WTC11 (cell line): ENCODE measurements at regions not wholly inside any gene's neighbourhood (a gene's known extent, or its start where the extent isn't known, plus 50 kb on each side); places are given as distances from the start of the nearest gene placed in this dataset.

Experiments used
- ATAC-seq: fragments of 200-7000 bp; cut with Tn5 transposase; 2 replicates; pipeline ENCODE4 v1.10.0; 2021; ENCODE audit warnings: mild to moderate bottlenecking, moderate library complexity
- CTCF ChIA-PET: fragments of 300-600 bp; sonication (Branson Sonifier 250); formaldehyde crosslinking; loops from one replicate; lab custom pipeline; 2021; ENCODE audit warnings: antibody characterized with exemption; lab: Charles Lee
- POLR2A ChIA-PET: fragments of 350-600 bp; sonication (Branson Sonifier 250); formaldehyde crosslinking; loops from one replicate; lab custom pipeline; 2021; ENCODE audit warnings: antibody characterized with exemption; lab: Charles Lee
- DNase-seq: peaks from one replicate; pipeline ENCODE4 v3.0.0; 2021; ENCODE audit warnings: low spot score
- H3K27ac Mint-ChIP-seq: 2 replicates; pipeline ENCODE4 v1.8.0; 2021; ENCODE audit warnings: mixed read lengths
- H3K27me3 Mint-ChIP-seq: 2 replicates; pipeline ENCODE4 v1.8.0; 2021; ENCODE audit warnings: low read depth, mild to moderate bottlenecking, moderate library complexity, mixed read lengths
- H3K36me3 Mint-ChIP-seq: 2 replicates; pipeline ENCODE4 v1.8.0; 2021; ENCODE audit warnings: mixed read lengths
- H3K4me1 Mint-ChIP-seq: 2 replicates; pipeline ENCODE4 v1.8.0; 2022; ENCODE audit warnings: mixed read lengths
- H3K4me3 Mint-ChIP-seq: 2 replicates; pipeline ENCODE4 v1.8.0; 2021; ENCODE audit warnings: mild to moderate bottlenecking, moderate library complexity, mixed read lengths
- H3K9me3 Mint-ChIP-seq: 2 replicates; pipeline ENCODE4 v1.8.0; 2021; ENCODE audit warnings: mixed read lengths
- ESRRA ChIP-seq: sonication (generic); formaldehyde crosslinking; IDR thresholded peaks from 2 replicates; pipeline ENCODE4 v1.8.1; 2022; ENCODE audit warnings: mild to moderate bottlenecking, missing genetic modification reagents, borderline replicate concordance
- GABPB1 ChIP-seq: sonication (generic); formaldehyde crosslinking; IDR thresholded peaks from 2 replicates; pipeline ENCODE4 v1.8.1; 2023; ENCODE audit warnings: mild to moderate bottlenecking, missing genetic modification reagents
- NFATC4 ChIP-seq: fragments of 250-450 bp; sonication (Bioruptor Pico); IDR thresholded peaks from 2 replicates; pipeline ENCODE4 v1.9.0; 2021; ENCODE audit warnings: mild to moderate bottlenecking
- NFYB ChIP-seq: sonication (generic); formaldehyde crosslinking; conservative IDR thresholded peaks from 2 replicates; pipeline ENCODE4 v1.8.0; 2022; ENCODE audit warnings: low read depth, missing genetic modification reagents
- OVOL2 ChIP-seq: fragments of 250-450 bp; sonication (Bioruptor Pico); IDR thresholded peaks from 2 replicates; pipeline ENCODE4 v1.9.0; 2021; ENCODE audit warnings: mild to moderate bottlenecking, borderline replicate concordance
- TEAD1 ChIP-seq: sonication (generic); formaldehyde crosslinking; IDR thresholded peaks from 2 replicates; pipeline ENCODE4 v1.8.0; 2022; ENCODE audit warnings: mild to moderate bottlenecking, missing genetic modification reagents
- ZNF121 ChIP-seq: sonication (generic); formaldehyde crosslinking; IDR thresholded peaks from 2 replicates; pipeline ENCODE4 v1.8.0; 2023; ENCODE audit warnings: missing genetic modification reagents
- ZNF219 ChIP-seq: sonication (generic); formaldehyde crosslinking; IDR thresholded peaks from 2 replicates; pipeline ENCODE4 v1.8.0; 2023; ENCODE audit warnings: missing genetic modification reagents, mild to moderate bottlenecking, borderline replicate concordance
- ZNF317 ChIP-seq: sonication (generic); formaldehyde crosslinking; IDR thresholded peaks from 2 replicates; pipeline ENCODE4 v1.8.1; 2023; ENCODE audit warnings: low read depth, mild to moderate bottlenecking, moderate library complexity, missing genetic modification reagents, borderline replicate concordance
- ZNF416 ChIP-seq: fragments of 250-450 bp; sonication (Bioruptor Pico); IDR thresholded peaks from 2 replicates; pipeline ENCODE4 v1.9.0; 2021; ENCODE audit warnings: mild to moderate bottlenecking, inconsistent platforms
- ZNF423 ChIP-seq: fragments of 250-450 bp; sonication (Bioruptor Pico); IDR thresholded peaks from 2 replicates; pipeline ENCODE4 v2.1.2; 2022; ENCODE audit warnings: mild to moderate bottlenecking, moderate library complexity
- TF ChIP-seq, protein P1 (sequence below): fragments of 250-450 bp; sonication (Bioruptor Pico); IDR thresholded peaks from 2 replicates; pipeline ENCODE4 v2.1.2; 2022; ENCODE audit warnings: mild to moderate bottlenecking, moderate library complexity
- TF ChIP-seq, protein P2 (sequence below): fragments of 250-450 bp; sonication (Bioruptor Pico); conservative IDR thresholded peaks from 2 replicates; pipeline ENCODE4 v1.9.0; 2021; ENCODE audit warnings: mild to moderate bottlenecking
- TF ChIP-seq, protein P3 (sequence below): sonication (generic); formaldehyde crosslinking; IDR thresholded peaks from 2 replicates; pipeline ENCODE4 v1.8.0; 2022; ENCODE audit warnings: mild to moderate bottlenecking, missing genetic modification reagents
- TF ChIP-seq, protein P4 (sequence below): sonication (generic); formaldehyde crosslinking; IDR thresholded peaks from 2 replicates; pipeline ENCODE4 v1.8.0; 2023; ENCODE audit warnings: missing genetic modification reagents
- TF ChIP-seq, protein P5 (sequence below): sonication (generic); formaldehyde crosslinking; IDR thresholded peaks from 2 replicates; pipeline ENCODE4 v1.8.0; 2023; ENCODE audit warnings: mild to moderate bottlenecking, missing genetic modification reagents
- TF ChIP-seq, protein P6 (sequence below): fragments of 250-450 bp; sonication (Bioruptor Pico); IDR thresholded peaks from 2 replicates; pipeline ENCODE4 v1.9.0; 2021; ENCODE audit warnings: mild to moderate bottlenecking
- TF ChIP-seq, protein P7 (sequence below): fragments of 250-450 bp; sonication (Bioruptor Pico); IDR thresholded peaks from 2 replicates; pipeline ENCODE4 v1.9.0; 2021; ENCODE audit warnings: mild to moderate bottlenecking
- TF ChIP-seq, protein P8 (sequence below): sonication (generic); formaldehyde crosslinking; IDR thresholded peaks from 2 replicates; pipeline ENCODE4 v1.8.0; 2022; ENCODE audit warnings: missing genetic modification reagents

DNA sequence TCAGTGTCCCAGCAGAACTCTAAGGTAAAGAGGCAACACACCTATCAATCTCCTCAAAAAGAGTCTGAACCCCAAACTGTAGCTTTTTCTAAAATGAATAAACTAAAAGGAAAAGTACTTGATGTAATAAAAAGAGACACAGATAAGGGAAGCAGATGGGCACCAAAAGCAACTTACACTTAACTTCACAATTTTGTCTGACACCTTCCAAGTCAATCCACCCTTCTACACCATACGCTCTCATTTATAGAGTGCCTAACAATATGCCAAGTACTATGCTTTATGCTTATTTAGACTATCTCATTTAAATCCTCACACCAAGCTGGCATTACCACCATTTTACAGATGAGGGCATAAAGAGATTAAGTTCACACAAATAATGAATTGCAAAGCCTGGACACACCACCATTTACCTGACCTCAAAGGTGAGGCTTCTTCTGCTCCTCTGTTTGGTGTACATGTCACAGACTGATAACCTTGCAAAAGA, 90.6 kb upstream of the DST start (continued):
- TF ChIP-seq TEAD1 (CRISPR knock-in tag), result no peak
- TF ChIP-seq, protein P1, sequence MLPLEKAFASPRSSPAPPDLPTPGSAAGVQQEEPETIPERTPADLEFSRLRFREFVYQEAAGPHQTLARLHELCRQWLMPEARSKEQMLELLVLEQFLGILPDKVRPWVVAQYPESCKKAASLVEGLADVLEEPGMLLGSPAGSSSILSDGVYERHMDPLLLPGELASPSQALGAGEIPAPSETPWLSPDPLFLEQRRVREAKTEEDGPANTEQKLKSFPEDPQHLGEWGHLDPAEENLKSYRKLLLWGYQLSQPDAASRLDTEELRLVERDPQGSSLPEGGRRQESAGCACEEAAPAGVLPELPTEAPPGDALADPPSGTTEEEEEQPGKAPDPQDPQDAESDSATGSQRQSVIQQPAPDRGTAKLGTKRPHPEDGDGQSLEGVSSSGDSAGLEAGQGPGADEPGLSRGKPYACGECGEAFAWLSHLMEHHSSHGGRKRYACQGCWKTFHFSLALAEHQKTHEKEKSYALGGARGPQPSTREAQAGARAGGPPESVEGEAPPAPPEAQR (CRISPR knock-in tag), result no peak
- TF ChIP-seq NFYB (CRISPR knock-in tag), result no peak
- TF ChIP-seq, protein P2, sequence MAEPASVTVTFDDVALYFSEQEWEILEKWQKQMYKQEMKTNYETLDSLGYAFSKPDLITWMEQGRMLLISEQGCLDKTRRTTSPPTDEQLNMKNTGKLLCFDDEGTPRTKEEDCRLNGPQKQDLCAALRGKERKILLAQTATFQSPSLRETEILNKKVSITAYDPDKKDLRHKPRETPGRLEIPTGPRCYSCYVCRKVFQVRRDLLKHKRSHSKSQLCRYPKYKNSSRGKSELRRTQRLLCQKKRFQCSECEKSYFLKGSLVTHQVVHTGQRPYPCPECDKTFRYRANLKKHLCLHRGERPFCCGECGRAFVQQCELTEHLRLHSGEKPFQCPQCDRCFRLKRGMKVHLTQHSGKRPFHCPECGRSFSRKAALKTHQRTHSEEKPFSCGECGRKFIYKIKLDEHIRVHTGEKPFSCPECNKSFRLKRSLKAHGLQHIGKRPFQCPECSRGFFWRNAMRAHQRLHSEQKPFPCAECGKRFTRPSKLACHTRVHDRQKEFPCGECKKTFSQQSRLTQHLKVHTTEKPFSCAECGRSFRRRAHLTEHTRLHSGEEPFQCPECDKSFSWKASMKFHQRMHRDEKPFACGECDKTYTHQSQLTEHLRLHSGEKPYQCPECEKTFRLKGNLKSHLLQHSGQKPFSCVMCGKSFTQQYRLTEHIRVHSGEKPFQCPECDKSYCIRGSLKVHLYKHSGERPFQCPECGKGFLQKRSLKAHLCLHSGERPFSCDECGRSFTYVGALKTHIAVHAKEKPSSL (CRISPR knock-in tag), result no peak
- TF ChIP-seq, protein P3, sequence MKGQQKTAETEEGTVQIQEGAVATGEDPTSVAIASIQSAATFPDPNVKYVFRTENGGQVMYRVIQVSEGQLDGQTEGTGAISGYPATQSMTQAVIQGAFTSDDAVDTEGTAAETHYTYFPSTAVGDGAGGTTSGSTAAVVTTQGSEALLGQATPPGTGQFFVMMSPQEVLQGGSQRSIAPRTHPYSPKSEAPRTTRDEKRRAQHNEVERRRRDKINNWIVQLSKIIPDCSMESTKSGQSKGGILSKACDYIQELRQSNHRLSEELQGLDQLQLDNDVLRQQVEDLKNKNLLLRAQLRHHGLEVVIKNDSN, result no peak
- TF ChIP-seq ZNF121 (CRISPR knock-in tag), result no peak
- TF ChIP-seq, protein P4, sequence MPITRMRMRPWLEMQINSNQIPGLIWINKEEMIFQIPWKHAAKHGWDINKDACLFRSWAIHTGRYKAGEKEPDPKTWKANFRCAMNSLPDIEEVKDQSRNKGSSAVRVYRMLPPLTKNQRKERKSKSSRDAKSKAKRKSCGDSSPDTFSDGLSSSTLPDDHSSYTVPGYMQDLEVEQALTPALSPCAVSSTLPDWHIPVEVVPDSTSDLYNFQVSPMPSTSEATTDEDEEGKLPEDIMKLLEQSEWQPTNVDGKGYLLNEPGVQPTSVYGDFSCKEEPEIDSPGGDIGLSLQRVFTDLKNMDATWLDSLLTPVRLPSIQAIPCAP (CRISPR knock-in tag), result no peak

DNA sequence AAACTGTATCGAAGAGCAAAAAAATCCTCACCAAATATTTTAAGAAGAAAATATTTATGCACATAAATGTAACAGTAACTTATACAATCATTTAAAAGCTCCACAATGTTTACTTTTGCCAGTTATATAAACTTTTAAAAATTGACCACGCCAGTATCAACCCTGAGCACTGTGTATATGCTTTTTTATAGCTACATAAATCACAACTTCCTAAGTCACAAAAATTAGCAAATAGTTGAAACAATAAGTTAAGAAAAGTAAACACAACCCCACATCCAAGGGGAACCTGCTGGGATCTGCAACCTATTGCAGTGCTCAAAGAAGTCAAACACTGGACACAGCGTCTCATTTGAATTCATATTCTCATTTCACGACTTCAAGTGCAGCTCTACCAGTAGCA, 89.8 kb upstream of the DST start:
- peaks cover 17% of the 10 kb centered on the region for H3K4me1 Mint-ChIP-seq
- TF ChIP-seq, protein P5, sequence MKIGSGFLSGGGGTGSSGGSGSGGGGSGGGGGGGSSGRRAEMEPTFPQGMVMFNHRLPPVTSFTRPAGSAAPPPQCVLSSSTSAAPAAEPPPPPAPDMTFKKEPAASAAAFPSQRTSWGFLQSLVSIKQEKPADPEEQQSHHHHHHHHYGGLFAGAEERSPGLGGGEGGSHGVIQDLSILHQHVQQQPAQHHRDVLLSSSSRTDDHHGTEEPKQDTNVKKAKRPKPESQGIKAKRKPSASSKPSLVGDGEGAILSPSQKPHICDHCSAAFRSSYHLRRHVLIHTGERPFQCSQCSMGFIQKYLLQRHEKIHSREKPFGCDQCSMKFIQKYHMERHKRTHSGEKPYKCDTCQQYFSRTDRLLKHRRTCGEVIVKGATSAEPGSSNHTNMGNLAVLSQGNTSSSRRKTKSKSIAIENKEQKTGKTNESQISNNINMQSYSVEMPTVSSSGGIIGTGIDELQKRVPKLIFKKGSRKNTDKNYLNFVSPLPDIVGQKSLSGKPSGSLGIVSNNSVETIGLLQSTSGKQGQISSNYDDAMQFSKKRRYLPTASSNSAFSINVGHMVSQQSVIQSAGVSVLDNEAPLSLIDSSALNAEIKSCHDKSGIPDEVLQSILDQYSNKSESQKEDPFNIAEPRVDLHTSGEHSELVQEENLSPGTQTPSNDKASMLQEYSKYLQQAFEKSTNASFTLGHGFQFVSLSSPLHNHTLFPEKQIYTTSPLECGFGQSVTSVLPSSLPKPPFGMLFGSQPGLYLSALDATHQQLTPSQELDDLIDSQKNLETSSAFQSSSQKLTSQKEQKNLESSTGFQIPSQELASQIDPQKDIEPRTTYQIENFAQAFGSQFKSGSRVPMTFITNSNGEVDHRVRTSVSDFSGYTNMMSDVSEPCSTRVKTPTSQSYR (CRISPR knock-in tag), result no peak
- no peak for TF ChIP-seq GABPB1 (CRISPR knock-in tag)
- TF ChIP-seq, protein P6, sequence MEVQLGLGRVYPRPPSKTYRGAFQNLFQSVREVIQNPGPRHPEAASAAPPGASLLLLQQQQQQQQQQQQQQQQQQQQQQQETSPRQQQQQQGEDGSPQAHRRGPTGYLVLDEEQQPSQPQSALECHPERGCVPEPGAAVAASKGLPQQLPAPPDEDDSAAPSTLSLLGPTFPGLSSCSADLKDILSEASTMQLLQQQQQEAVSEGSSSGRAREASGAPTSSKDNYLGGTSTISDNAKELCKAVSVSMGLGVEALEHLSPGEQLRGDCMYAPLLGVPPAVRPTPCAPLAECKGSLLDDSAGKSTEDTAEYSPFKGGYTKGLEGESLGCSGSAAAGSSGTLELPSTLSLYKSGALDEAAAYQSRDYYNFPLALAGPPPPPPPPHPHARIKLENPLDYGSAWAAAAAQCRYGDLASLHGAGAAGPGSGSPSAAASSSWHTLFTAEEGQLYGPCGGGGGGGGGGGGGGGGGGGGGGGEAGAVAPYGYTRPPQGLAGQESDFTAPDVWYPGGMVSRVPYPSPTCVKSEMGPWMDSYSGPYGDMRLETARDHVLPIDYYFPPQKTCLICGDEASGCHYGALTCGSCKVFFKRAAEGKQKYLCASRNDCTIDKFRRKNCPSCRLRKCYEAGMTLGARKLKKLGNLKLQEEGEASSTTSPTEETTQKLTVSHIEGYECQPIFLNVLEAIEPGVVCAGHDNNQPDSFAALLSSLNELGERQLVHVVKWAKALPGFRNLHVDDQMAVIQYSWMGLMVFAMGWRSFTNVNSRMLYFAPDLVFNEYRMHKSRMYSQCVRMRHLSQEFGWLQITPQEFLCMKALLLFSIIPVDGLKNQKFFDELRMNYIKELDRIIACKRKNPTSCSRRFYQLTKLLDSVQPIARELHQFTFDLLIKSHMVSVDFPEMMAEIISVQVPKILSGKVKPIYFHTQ (CRISPR knock-in tag), result no peak
- TF ChIP-seq ESRRA (CRISPR knock-in tag), result no peak
- TF ChIP-seq, protein P2 (CRISPR knock-in tag), result no peak
- TF ChIP-seq ZNF317 (CRISPR knock-in tag), result no peak
- TF ChIP-seq, protein P7, sequence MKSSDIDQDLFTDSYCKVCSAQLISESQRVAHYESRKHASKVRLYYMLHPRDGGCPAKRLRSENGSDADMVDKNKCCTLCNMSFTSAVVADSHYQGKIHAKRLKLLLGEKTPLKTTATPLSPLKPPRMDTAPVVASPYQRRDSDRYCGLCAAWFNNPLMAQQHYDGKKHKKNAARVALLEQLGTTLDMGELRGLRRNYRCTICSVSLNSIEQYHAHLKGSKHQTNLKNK (CRISPR knock-in tag), result no peak
- no peak for TF ChIP-seq NFATC4 (CRISPR knock-in tag)
- no peak for TF ChIP-seq OVOL2 (CRISPR knock-in tag)
- TF ChIP-seq ZNF219 (CRISPR knock-in tag), result no peak
- no peak for TF ChIP-seq ZNF416
- TF ChIP-seq ZNF423 (CRISPR knock-in tag), result no peak
- TF ChIP-seq, protein P8, sequence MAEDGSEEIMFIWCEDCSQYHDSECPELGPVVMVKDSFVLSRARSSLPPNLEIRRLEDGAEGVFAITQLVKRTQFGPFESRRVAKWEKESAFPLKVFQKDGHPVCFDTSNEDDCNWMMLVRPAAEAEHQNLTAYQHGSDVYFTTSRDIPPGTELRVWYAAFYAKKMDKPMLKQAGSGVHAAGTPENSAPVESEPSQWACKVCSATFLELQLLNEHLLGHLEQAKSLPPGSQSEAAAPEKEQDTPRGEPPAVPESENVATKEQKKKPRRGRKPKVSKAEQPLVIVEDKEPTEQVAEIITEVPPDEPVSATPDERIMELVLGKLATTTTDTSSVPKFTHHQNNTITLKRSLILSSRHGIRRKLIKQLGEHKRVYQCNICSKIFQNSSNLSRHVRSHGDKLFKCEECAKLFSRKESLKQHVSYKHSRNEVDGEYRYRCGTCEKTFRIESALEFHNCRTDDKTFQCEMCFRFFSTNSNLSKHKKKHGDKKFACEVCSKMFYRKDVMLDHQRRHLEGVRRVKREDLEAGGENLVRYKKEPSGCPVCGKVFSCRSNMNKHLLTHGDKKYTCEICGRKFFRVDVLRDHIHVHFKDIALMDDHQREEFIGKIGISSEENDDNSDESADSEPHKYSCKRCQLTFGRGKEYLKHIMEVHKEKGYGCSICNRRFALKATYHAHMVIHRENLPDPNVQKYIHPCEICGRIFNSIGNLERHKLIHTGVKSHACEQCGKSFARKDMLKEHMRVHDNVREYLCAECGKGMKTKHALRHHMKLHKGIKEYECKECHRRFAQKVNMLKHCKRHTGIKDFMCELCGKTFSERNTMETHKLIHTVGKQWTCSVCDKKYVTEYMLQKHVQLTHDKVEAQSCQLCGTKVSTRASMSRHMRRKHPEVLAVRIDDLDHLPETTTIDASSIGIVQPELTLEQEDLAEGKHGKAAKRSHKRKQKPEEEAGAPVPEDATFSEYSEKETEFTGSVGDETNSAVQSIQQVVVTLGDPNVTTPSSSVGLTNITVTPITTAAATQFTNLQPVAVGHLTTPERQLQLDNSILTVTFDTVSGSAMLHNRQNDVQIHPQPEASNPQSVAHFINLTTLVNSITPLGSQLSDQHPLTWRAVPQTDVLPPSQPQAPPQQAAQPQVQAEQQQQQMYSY (CRISPR knock-in tag), result no peak

More for the DNA sequence above, 89.8 kb upstream of the DST start:
- no peak overlapping the region for H3K4me3 Mint-ChIP-seq
- ATAC-seq, result no peak
- no peaks in the 10 kb centered on the region for H3K9me3 Mint-ChIP-seq
- POLR2A ChIA-PET, result no interaction called here
- CTCF ChIA-PET, result interaction anchor here (1.0 to 1.6 kb wide), 2 partner anchors 23 to 119 kb away, joined by 3 to 4 read pairs; no protein-coding TSS in a partner anchor
- DNase-seq, result no peak
- H3K36me3 Mint-ChIP-seq, result peaks cover 2% of the 10 kb centered on the region
- H3K27me3 Mint-ChIP-seq, result no peaks in the 10 kb centered on the region
- peak overlapping the region; percentile 48; the same call in 1 of the 2 replicates for H3K27ac Mint-ChIP-seq
